ENCODE measurements at regions not wholly inside any gene's neighbourhood (a gene's known extent, or its start where the extent isn't known, plus 50 kb on each side); places are given as distances from the start of the nearest gene placed in this dataset.

- TF ChIP-seq POLR2A (IDR thresholded peaks at IDR 0.05; ENCODE audit: low read depth, low read length) (no peak), POLR2AphosphoS5 (IDR thresholded peaks at IDR 0.05; ENCODE audit: low read depth, low read length) (no peak), TAF1 (IDR thresholded peaks at IDR 0.05; ENCODE audit: low read depth, low read length) (no peak), SPI1 (IDR thresholded peaks at IDR 0.05; ENCODE audit: low read depth, low read length) (no peak), PAX5 (IDR thresholded peaks at IDR 0.05; ENCODE audit: insufficient read depth, low read length, severe bottlenecking) (no peak), POU2F2 (IDR thresholded peaks at IDR 0.05; ENCODE audit: low read depth, low read length) (no peak)
These were observed 97.2 kb downstream of the DACT2 start for GRCh38 chr6:168222115-168223043.
